ENCODE measurements at regions not wholly inside any gene's neighbourhood (a gene's known extent, or its start where the extent isn't known, plus 50 kb on each side); places are given as distances from the start of the nearest gene placed in this dataset.

GRCh38 chr2:172216477-172216876 lies 113.8 kb upstream of the DLX2 start:
- no peak for TF ChIP-seq CTCF (conservative IDR thresholded peaks at IDR 0.05; ENCODE audit: low read length)
- TF ChIP-seq EZH2phosphoT487 (IDR thresholded peaks at IDR 0.05; ENCODE audit: borderline replicate concordance, low read depth, low read length) = no peak
